Transverse colon (tissue), 4 donors: ENCODE measurements at regions not wholly inside any gene's neighbourhood (a gene's known extent, or its start where the extent isn't known, plus 50 kb on each side); places are given as distances from the start of the nearest gene placed in this dataset.

Experiments used
- DNase-seq: peaks from one replicate; pipeline ENCODE4 v3.0.0-alpha.2; 2019
- H3K27ac ChIP-seq, 4 donors: fragments of 200-600 bp; sonication (generic); 2 replicates each; pipeline ENCODE4 v1.5.1; 2016 to 2018; ENCODE audit warnings: inconsistent platforms in 4 of 4
- H3K27me3 ChIP-seq: fragments of 200-600 bp; sonication (generic); 2 replicates; pipeline ENCODE4 v1.5.1; 2017; ENCODE audit warnings: inconsistent platforms
- H3K36me3 ChIP-seq, 4 donors: fragments of 200-600 bp; sonication (generic); 2 replicates each; pipeline ENCODE4 v1.5.1; 2017 to 2019; ENCODE audit warnings: inconsistent platforms in 4 of 4
- H3K4me1 ChIP-seq, 4 donors: fragments of 200-600 bp; sonication (generic); 2 replicates each; pipeline ENCODE4 v1.5.1; 2017 to 2020; ENCODE audit warnings: inconsistent platforms in 4 of 4
- H3K4me3 ChIP-seq, 4 donors: fragments of 200-600 bp; sonication (generic); 1 replicate in 1 of 4; 2 replicates in 3 of 4; pipeline versions ENCODE4 v1.5.1 to v1.6.1; 2017 to 2019; ENCODE audit warnings: inconsistent platforms in 4 of 4
- H3K9me3 ChIP-seq, 2 donors: fragments of 200-600 bp; sonication (generic); 2 replicates each; pipeline ENCODE4 v1.5.1; 2017 to 2019; ENCODE audit warnings: inconsistent platforms in 2 of 2
- CTCF ChIP-seq, 5 experiments: fragments of 200-600 bp in 3 of 5; fragments of 450-650 bp in 2 of 5; sonication (generic) in 3 of 5; IDR thresholded peaks; 1 replicate in 2 of 5; 2 replicates in 3 of 5; pipeline ENCODE4 v1.5.1; 2016 to 2017; ENCODE audit warnings: antibody characterized with exemption in 5 of 5, inconsistent platforms in 3 of 5, mild to moderate bottlenecking in 2 of 5, moderate library complexity in 1 of 5
- EP300 ChIP-seq: sonication (generic); formaldehyde crosslinking; IDR thresholded peaks from one replicate; pipeline ENCODE4 v1.6.1; 2017; ENCODE audit warnings: antibody characterized with exemption, low read depth
- POLR2A ChIP-seq: fragments of 450-650 bp; IDR thresholded peaks from one replicate; pipeline ENCODE4 v1.6.1; 2016; ENCODE audit warnings: antibody characterized with exemption, mild to moderate bottlenecking, moderate library complexity
- POLR2AphosphoS5 ChIP-seq, 3 donors: sonication (generic); formaldehyde crosslinking; IDR thresholded peaks; one replicate each; pipeline ENCODE4 v1.6.1; 2016; ENCODE audit warnings: antibody characterized with exemption in 3 of 3
- WGBS, 2 donors: methylation state at CpG; one replicate each; pipeline ENCODE4 v1.1.5; 2018; ENCODE audit warnings: low coverage in 1 of 2; 5-methylcytosine and 5-hydroxymethylcytosine counted together
- in situ Hi-C, 4 donors: fragments of 200-750 bp; cut with MboI; loops; one replicate each; pipeline versions ENCODE4 v1.15.0 to v1.15.1; 2017; ENCODE audit warnings: low sequenced_read_pairs in 3 of 4, low pct_ligation_motif_present in 1 of 4, low pct_unique_long_range_greater_than_20kb in 1 of 4
- intact Hi-C: fragments of 100-400 bp; cut with DNase I; formaldehyde crosslinking; loops from one replicate; pipeline ENCODE4 v1.15.1; 2023; ENCODE audit warnings: low total_unique reads

GRCh38 chr5:99191206-99191745 is 262.5 kb upstream of the CHD1 start:
- Histone ChIP-seq H3K27me3 (no peaks in the 10 kb centered on the region), H3K9me3 (no peaks in the 10 kb centered on the region), H3K4me1 (no peaks in the 10 kb centered on the region), H3K4me3 (no peak overlapping the region), H3K27ac (no peak overlapping the region), H3K36me3 (no peaks in the 10 kb centered on the region)
- TF ChIP-seq POLR2AphosphoS5 (IDR thresholded peaks at IDR 0.05) (no peak), POLR2A (no peak), CTCF (IDR thresholded peaks at IDR 0.05) (no peak), EP300 (no peak)
- 57 to 68% methylated on average over 5 of the region's 5 CpGs for WGBS, 2 donors
- in situ Hi-C loops (no loop called here), intact Hi-C loops (no loop called here)
- no peak for DNase-seq

- Histone ChIP-seq H3K27me3 (no peaks in the 10 kb centered on the region), H3K9me3 (no peaks in the 10 kb centered on the region), H3K27ac (no peak overlapping the region), H3K4me1 (no peaks in the 10 kb centered on the region), H3K4me3 (no peak overlapping the region), H3K36me3 (no peaks in the 10 kb centered on the region)
- TF ChIP-seq EP300 (no peak), POLR2A (no peak)
- no peak for DNase-seq
- WGBS, 2 donors, result 36 to 59% methylated on average over 2 of the region's 2 CpGs
- intact Hi-C loops (no loop called here), in situ Hi-C loops (no loop called here)
Observed at GRCh38 chr5:99187611-99188010, 258.8 kb upstream of the CHD1 start.

- WGBS, 2 donors, result 74 to 86% methylated on average over 4 of the region's 4 CpGs
- no peak for DNase-seq
- no peaks in the 10 kb centered on the region for H3K4me1 ChIP-seq
- no peak overlapping the region for H3K4me3 ChIP-seq
- no peaks in the 10 kb centered on the region for H3K9me3 ChIP-seq
- intact Hi-C loops, result no loop called here
- no peak overlapping the region for H3K27ac ChIP-seq
- TF ChIP-seq POLR2A (no peak), POLR2AphosphoS5 (IDR thresholded peaks at IDR 0.05) (no peak), CTCF (IDR thresholded peaks at IDR 0.05) (no peak), EP300 (no peak)
- in situ Hi-C loops, result no loop called here
- H3K27me3 ChIP-seq, result no peaks in the 10 kb centered on the region
- H3K36me3 ChIP-seq, result no peaks in the 10 kb centered on the region
Observed at GRCh38 chr5:99179206-99179605, 250.4 kb upstream of the CHD1 start.

- TF ChIP-seq EP300 (no peak), POLR2A (no peak), POLR2AphosphoS5 (IDR thresholded peaks at IDR 0.05) (no peak), CTCF (IDR thresholded peaks at IDR 0.05) (no peak)
- no peak for DNase-seq
- H3K27me3 ChIP-seq, result no peaks in the 10 kb centered on the region
- no peaks in the 10 kb centered on the region for H3K36me3 ChIP-seq
- H3K4me3 ChIP-seq, result no peak overlapping the region
- 65 to 72% methylated on average over 2 of the region's 2 CpGs for WGBS, 2 donors
- H3K27ac ChIP-seq, result no peak overlapping the region
- intact Hi-C loops (no loop called here), in situ Hi-C loops (no loop called here)
- no peaks in the 10 kb centered on the region for H3K9me3 ChIP-seq
- H3K4me1 ChIP-seq, result no peaks in the 10 kb centered on the region
Observed at GRCh38 chr5:99177796-99178195, 249.0 kb upstream of the CHD1 start.

- Histone ChIP-seq H3K4me3 (no peak overlapping the region), H3K27ac (no peak overlapping the region), H3K27me3 (no peaks in the 10 kb centered on the region), H3K9me3 (no peaks in the 10 kb centered on the region), H3K4me1 (no peaks in the 10 kb centered on the region), H3K36me3 (no peaks in the 10 kb centered on the region)
- TF ChIP-seq EP300 (no peak), CTCF (IDR thresholded peaks at IDR 0.05) (no peak), POLR2AphosphoS5 (IDR thresholded peaks at IDR 0.05) (no peak), POLR2A (no peak)
- WGBS, 2 donors, result 27 to 38% methylated on average over 1 of the region's 1 CpG
- in situ Hi-C loops, result no loop called here
- intact Hi-C loops, result no loop called here
- no peak for DNase-seq
Observed at GRCh38 chr5:99176186-99176585, 247.4 kb upstream of the CHD1 start.
